ENCODE measurements at regions not wholly inside any gene's neighbourhood (a gene's known extent, or its start where the extent isn't known, plus 50 kb on each side); places are given as distances from the start of the nearest gene placed in this dataset.

DNA sequence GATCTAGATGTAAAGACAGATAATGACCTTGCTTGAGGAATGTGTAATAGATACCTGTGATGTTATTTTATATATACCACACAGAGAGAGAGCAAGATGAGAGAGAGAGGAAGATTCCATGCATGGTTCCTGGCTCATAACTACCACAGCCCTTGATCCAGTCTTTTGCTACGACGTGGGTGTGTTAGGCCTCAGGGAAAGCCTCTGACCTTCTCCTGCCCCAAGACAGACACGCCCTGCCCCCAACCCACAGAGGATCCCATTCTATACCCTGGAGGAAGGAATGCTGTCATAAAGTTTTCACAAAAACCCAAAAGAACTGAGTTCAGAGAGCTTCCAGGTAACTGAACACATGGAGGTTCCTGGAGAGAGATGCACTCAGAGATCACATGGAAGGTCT, 193.1 kb downstream of the ZEB2 start:
- TF ChIP-seq, protein P1, sequence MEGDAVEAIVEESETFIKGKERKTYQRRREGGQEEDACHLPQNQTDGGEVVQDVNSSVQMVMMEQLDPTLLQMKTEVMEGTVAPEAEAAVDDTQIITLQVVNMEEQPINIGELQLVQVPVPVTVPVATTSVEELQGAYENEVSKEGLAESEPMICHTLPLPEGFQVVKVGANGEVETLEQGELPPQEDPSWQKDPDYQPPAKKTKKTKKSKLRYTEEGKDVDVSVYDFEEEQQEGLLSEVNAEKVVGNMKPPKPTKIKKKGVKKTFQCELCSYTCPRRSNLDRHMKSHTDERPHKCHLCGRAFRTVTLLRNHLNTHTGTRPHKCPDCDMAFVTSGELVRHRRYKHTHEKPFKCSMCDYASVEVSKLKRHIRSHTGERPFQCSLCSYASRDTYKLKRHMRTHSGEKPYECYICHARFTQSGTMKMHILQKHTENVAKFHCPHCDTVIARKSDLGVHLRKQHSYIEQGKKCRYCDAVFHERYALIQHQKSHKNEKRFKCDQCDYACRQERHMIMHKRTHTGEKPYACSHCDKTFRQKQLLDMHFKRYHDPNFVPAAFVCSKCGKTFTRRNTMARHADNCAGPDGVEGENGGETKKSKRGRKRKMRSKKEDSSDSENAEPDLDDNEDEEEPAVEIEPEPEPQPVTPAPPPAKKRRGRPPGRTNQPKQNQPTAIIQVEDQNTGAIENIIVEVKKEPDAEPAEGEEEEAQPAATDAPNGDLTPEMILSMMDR (IDR thresholded peaks at IDR 0.05; ENCODE audit: low read depth, low read length): no peak
- no peak overlapping the region for H3K4me3 ChIP-seq (ENCODE audit: low read depth, low read length)

DNA sequence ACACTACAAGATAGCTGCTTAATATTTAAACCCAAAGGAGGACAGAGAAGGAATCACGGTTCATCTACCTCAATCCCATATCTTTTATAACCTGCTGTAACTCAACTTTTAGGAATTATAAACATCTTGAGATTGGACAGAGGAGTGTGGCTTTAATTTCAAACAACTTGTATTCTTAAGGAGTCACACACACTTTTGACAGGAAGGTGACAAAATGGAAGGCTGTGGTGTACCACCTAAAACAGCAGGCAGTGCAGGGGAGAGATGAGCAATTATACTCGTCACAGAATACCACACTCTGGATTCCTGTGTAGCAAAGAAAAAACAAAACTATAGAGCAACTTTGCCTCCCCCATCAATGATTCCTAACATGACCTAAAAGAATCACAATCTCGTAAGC, 194.8 kb downstream of the ZEB2 start:
- TF ChIP-seq, protein P1 (IDR thresholded peaks at IDR 0.05; ENCODE audit: low read depth, low read length): no peak
- H3K4me3 ChIP-seq (ENCODE audit: low read depth, low read length): no peak overlapping the region

DNA sequence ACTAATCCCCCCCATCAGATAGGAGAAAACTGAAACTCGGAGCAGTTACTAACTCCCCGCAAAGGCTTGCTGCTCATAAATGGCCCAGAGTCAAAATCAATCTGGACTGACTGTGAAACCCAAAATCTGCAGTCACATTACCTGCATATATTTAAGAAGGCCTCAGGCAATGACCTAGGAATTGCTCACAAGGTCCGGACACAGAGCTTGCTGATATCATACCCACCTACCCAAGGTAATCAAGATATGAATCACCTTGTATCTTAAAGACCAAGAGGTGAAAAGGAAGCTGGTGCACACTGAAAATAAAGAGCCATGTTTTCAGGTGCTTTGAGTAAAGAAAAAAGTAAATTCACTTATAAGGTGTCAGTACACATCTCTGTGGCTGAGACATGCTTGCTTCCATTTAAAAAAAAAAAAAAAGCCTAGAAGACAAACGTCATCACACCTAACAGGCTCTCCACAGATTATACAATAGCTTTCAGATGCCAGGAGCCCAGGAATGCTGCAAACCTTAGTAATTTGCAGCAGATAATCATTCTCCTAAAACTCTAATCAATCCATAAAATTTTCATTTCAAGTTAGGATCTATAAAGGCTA, 195.4 kb downstream of the ZEB2 start:
- no peak overlapping the region for H3K4me3 ChIP-seq (ENCODE audit: low read depth, low read length)
- TF ChIP-seq, protein P1 (IDR thresholded peaks at IDR 0.05; ENCODE audit: low read depth, low read length): no peak

DNA sequence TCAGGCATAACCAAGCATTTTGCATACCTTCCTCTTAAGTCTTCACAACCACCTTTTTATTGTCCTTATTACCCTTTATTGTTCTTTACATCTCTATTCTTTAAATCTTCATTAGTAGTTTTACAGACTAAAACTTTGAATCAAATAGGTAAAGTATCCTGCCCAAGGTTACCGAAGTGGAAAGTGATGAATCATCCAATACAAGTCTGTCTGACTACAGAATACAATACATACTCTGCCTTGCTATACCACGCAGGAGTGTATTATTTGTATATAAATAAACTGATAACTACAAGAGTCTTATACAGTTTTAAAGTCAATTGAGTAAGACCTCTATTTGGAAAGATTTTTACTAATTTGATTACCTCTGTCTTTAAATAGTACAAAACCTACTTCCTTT, 196.0 kb downstream of the ZEB2 start:
- H3K4me3 ChIP-seq (ENCODE audit: low read depth, low read length): no peak overlapping the region
- TF ChIP-seq, protein P1 (IDR thresholded peaks at IDR 0.05; ENCODE audit: low read depth, low read length): no peak

DNA sequence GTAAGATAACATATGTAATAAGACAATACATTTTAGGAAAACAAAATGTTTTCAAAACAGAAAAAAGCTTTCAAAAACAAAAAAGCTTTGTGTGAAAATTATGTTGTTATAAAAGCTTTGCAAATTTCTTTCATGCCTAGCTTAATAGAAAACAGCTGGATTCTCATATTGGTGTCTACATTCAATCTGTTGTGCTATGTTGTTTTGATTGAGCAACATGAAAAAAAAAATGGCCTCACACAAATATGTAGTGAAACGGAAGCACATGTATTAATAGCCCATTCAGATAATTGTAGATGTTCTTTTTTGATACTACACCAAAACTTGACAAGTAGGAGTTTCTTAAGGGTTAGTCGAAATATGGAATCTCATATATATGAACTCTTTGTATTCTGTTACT, 197.5 kb downstream of the ZEB2 start:
- no peak overlapping the region for H3K4me3 ChIP-seq (ENCODE audit: low read depth, low read length)
- TF ChIP-seq, protein P1 (IDR thresholded peaks at IDR 0.05; ENCODE audit: low read depth, low read length): no peak

DNA sequence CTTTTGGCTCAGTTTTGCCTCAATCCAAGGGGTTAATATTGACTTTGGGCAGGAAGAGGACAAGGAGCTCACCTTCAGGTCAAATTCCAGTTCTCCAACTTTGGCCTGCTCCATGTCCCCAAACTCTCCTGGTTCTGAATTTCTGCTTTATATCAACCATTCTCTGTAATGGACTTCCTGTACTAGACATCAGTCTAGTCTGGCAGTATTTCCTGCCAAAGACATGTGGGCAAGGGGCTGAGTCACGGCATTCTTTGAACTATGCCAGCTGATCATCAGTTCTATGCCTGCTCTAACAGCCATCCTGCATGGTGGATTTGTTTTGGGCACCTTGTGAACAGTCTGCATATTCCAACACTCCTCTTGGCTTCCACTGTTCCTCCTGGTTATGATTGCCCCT, 199.4 kb downstream of the ZEB2 start:
- H3K4me3 ChIP-seq (ENCODE audit: low read depth, low read length): no peak overlapping the region
- TF ChIP-seq, protein P1 (IDR thresholded peaks at IDR 0.05; ENCODE audit: low read depth, low read length): no peak

DNA sequence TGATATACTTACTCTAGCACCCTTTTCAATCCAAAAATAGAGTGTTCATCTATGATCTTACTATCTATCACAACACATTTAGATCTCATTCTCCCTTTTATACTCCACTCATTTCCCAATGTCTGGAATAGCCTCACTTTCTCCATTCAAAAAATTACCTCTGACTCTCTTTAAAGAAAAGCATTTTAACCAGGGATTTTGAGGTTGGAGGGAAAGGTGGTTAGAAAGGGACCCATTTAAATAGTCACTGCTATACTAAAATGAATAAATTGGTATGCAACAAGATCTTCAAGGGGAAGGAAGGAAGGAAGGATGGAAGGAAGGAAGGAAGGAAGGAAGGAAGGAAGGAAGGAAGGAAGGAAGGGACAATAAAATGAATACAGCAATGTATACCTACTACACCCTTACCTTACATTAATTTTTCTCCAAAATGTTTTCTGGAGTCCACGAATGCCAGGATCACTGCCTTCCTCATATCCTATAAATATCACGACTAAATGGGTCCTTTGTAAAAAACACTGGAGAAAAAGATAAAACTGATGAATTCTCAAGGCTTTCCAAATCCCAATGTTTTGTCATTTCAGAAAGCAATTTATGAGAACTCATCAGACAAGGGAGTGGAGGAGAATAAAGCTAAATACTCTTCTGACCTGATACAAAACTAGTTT, 202.7 kb downstream of the ZEB2 start:
- TF ChIP-seq, protein P1 (IDR thresholded peaks at IDR 0.05; ENCODE audit: low read depth, low read length): no peak
- no peak overlapping the region for H3K4me3 ChIP-seq (ENCODE audit: low read depth, low read length)
